ENCODE measurements at regions not wholly inside any gene's neighbourhood (a gene's known extent, or its start where the extent isn't known, plus 50 kb on each side); places are given as distances from the start of the nearest gene placed in this dataset.

DNA sequence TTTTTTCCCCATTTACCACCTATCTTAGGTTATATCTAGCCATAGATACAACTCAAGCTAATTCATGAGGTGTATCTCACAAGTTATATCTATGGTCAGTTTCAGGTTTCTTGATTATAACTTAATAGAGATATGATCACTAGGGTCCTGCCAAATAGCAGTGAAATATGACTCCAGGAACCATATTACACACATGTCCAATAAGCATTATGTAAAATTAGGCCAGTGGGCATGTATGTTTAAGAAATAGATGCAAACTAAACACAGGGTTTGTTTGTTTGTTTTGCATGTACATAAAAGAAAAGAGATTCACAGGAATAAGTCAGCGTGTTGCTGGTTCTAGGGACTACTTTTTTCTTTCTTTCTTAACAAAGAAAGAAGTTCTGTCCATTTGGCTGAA, 112.5 kb upstream of the ST6GALNAC5 start:
- POLR2A ChIA-PET, result no interaction called here
- no peak for DNase-seq (ENCODE audit: unreplicated experiment)
- intact Hi-C loops (cut with micrococcal nuclease), result no loop called here
- H3K4me3 Mint-ChIP-seq (ENCODE audit: unreplicated experiment), result no peak overlapping the region
- no peaks in the 10 kb centered on the region for H3K9me3 Mint-ChIP-seq (ENCODE audit: unreplicated experiment)
- CTCF ChIA-PET, result interaction anchor here (0.6 kb wide), 1 partner anchor 859 kb away, joined by 3 read pairs; no protein-coding TSS in a partner anchor
- H3K4me1 Mint-ChIP-seq (ENCODE audit: insufficient read depth, unreplicated experiment), result no peaks in the 10 kb centered on the region
- BruUV-seq (replicated peaks), result no TSS peak
- H3K27ac Mint-ChIP-seq (ENCODE audit: low read depth, unreplicated experiment), result no peak overlapping the region
- H3K36me3 Mint-ChIP-seq (ENCODE audit: insufficient read depth, unreplicated experiment), result no peaks in the 10 kb centered on the region
- H3K27me3 Mint-ChIP-seq (ENCODE audit: insufficient read depth, unreplicated experiment), result peaks cover 19% of the 10 kb centered on the region
- TF ChIP-seq, protein P1, sequence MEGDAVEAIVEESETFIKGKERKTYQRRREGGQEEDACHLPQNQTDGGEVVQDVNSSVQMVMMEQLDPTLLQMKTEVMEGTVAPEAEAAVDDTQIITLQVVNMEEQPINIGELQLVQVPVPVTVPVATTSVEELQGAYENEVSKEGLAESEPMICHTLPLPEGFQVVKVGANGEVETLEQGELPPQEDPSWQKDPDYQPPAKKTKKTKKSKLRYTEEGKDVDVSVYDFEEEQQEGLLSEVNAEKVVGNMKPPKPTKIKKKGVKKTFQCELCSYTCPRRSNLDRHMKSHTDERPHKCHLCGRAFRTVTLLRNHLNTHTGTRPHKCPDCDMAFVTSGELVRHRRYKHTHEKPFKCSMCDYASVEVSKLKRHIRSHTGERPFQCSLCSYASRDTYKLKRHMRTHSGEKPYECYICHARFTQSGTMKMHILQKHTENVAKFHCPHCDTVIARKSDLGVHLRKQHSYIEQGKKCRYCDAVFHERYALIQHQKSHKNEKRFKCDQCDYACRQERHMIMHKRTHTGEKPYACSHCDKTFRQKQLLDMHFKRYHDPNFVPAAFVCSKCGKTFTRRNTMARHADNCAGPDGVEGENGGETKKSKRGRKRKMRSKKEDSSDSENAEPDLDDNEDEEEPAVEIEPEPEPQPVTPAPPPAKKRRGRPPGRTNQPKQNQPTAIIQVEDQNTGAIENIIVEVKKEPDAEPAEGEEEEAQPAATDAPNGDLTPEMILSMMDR (IDR thresholded peaks at IDR 0.05; ENCODE audit: unreplicated experiment), result no peak

DNA sequence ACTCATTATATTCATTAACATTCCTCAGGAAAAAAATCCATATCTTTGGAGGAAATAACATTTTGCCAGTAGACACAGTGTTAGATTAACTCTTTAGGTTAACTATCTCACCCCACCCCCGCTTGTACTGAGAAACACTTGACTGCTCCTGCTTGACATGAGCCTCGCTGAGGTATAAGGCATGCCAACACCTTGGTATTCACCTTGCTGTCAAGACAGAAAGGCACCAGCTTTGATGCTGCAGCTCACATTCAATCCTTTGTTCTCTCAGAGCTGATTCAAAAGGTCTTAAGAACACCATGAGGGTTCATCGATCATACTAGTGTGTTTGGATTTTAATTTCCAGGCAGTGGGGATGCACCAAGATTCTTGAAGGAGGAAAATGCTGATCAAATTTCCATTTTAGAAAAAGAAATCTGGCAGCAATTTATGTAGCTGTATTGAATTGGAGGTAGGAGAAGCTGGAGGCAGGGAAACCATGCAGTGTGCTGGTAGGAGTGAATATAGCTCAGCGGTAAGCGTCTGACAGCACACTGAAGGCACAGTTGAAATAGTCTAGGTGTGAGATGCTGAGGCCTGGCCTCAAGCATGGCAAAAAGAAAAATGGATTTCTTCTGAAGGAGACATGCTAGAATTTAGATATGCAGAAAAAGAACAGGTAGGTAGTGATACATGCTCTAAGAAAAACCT, 108.0 kb upstream of the ST6GALNAC5 start:
- no TSS peak for BruUV-seq (replicated peaks)
- Mint-ChIP-seq H3K4me3 (ENCODE audit: unreplicated experiment) (no peak overlapping the region), H3K4me1 (ENCODE audit: insufficient read depth, unreplicated experiment) (no peaks in the 10 kb centered on the region), H3K27me3 (ENCODE audit: insufficient read depth, unreplicated experiment) (peaks cover 7% of the 10 kb centered on the region), H3K36me3 (ENCODE audit: insufficient read depth, unreplicated experiment) (no peaks in the 10 kb centered on the region), H3K27ac (ENCODE audit: low read depth, unreplicated experiment) (no peak overlapping the region), H3K9me3 (ENCODE audit: unreplicated experiment) (no peaks in the 10 kb centered on the region)
- POLR2A ChIA-PET, result no interaction called here
- DNase-seq (ENCODE audit: unreplicated experiment), result no peak
- intact Hi-C loops (cut with micrococcal nuclease), result no loop called here
- CTCF ChIA-PET, result no interaction called here
- TF ChIP-seq, protein P1 (IDR thresholded peaks at IDR 0.05; ENCODE audit: unreplicated experiment), result no peak

DNA sequence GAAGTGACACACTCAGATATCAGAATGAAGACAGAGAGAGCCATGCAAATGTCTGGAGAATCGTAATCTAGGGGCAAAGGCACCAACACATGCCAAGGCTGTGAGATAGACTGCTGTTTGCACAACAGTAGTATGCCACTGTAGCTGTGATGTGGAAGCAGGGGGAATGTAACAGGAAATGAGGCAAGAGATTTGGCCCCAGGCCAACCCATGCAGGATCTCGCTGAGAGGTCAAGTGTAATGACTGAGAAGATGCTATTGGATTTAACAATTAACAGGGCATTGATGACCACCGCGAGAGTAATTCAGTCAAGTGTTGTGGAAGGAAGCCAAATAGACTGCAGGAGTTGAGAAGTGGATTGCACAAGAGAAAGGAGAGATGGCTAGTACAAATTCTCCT, 107.3 kb upstream of the ST6GALNAC5 start:
- peak; percentile 83 for DNase-seq (ENCODE audit: unreplicated experiment)
- ChIA-PET CTCF (interaction anchor here (0.5 to 0.6 kb wide), 2 partner anchors 363 to 1236 kb away, joined by 3 to 4 read pairs; no protein-coding TSS in a partner anchor), POLR2A (no interaction called here)
- Mint-ChIP-seq H3K4me3 (ENCODE audit: unreplicated experiment) (no peak overlapping the region), H3K27me3 (ENCODE audit: insufficient read depth, unreplicated experiment) (peaks cover 7% of the 10 kb centered on the region), H3K4me1 (ENCODE audit: insufficient read depth, unreplicated experiment) (no peaks in the 10 kb centered on the region), H3K9me3 (ENCODE audit: unreplicated experiment) (no peaks in the 10 kb centered on the region), H3K36me3 (ENCODE audit: insufficient read depth, unreplicated experiment) (no peaks in the 10 kb centered on the region), H3K27ac (ENCODE audit: low read depth, unreplicated experiment) (no peak overlapping the region)
- BruUV-seq (replicated peaks), result no TSS peak
- TF ChIP-seq, protein P1 (IDR thresholded peaks at IDR 0.05; ENCODE audit: unreplicated experiment), result no peak
- intact Hi-C loops (cut with micrococcal nuclease), result no loop called here

DNA sequence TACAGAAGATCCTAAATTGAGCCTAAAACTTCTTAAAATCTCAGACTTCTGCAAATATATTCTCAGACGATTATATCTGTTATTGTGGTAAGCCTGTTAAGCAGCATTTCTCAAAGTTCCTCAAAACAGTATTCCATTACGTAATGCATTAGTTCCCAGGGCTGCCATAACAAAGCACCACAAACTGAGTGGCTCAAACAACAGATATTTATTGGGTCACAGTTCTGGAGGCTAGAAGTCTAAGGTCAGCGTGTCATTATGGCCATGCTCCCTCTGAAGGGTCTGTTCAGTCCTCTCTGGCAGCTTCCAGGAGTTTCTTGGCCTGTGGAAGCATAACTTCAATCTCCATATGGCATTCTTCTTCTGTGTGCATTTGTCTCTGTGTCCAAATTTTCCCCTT, 103.5 kb upstream of the ST6GALNAC5 start:
- ChIA-PET CTCF (no interaction called here), POLR2A (no interaction called here)
- Mint-ChIP-seq H3K27ac (ENCODE audit: low read depth, unreplicated experiment) (no peak overlapping the region), H3K36me3 (ENCODE audit: insufficient read depth, unreplicated experiment) (no peaks in the 10 kb centered on the region), H3K4me1 (ENCODE audit: insufficient read depth, unreplicated experiment) (no peaks in the 10 kb centered on the region), H3K27me3 (ENCODE audit: insufficient read depth, unreplicated experiment) (peaks cover 23% of the 10 kb centered on the region), H3K9me3 (ENCODE audit: unreplicated experiment) (no peaks in the 10 kb centered on the region), H3K4me3 (ENCODE audit: unreplicated experiment) (no peak overlapping the region)
- intact Hi-C loops (cut with micrococcal nuclease), result no loop called here
- TF ChIP-seq, protein P1 (IDR thresholded peaks at IDR 0.05; ENCODE audit: unreplicated experiment), result no peak
- DNase-seq (ENCODE audit: unreplicated experiment), result no peak
- no TSS peak for BruUV-seq (replicated peaks)

Data from MCF 10A (cell line).